Activated naive CD8-positive, alpha-beta T cell treated with anti-CD3 and anti-CD28 coated beads, Interleukin-2, amount 50 U/mL, for 24 hours (primary cell): ENCODE measurements at regions not wholly inside any gene's neighbourhood (a gene's known extent, or its start where the extent isn't known, plus 50 kb on each side); places are given as distances from the start of the nearest gene placed in this dataset.

Experiments
- ATAC-seq: fragments of 150-1000 bp; cut with Tn5 transposase; one replicate; pipeline ENCODE4 v1.10.0; 2021
- DNase-seq: peaks from one replicate; pipeline ENCODE4 v3.0.0; 2021
- H3K27ac Mint-ChIP-seq: one replicate; pipeline ENCODE4 v1.8.0; 2021; ENCODE audit warnings: mild to moderate bottlenecking, mixed read lengths
- H3K27me3 Mint-ChIP-seq: one replicate; pipeline ENCODE4 v1.8.0; 2021; ENCODE audit warnings: mixed read lengths
- H3K36me3 Mint-ChIP-seq: one replicate; pipeline ENCODE4 v1.8.0; 2021; ENCODE audit warnings: low read depth, mixed read lengths
- H3K4me1 Mint-ChIP-seq: one replicate; pipeline ENCODE4 v1.8.0; 2021; ENCODE audit warnings: mixed read lengths
- H3K4me3 Mint-ChIP-seq: one replicate; pipeline ENCODE4 v1.8.0; 2021; ENCODE audit warnings: mild to moderate bottlenecking, moderate library complexity, mixed read lengths
- H3K9me3 Mint-ChIP-seq: one replicate; pipeline ENCODE4 v1.8.0; 2021; ENCODE audit warnings: mixed read lengths

DNA sequence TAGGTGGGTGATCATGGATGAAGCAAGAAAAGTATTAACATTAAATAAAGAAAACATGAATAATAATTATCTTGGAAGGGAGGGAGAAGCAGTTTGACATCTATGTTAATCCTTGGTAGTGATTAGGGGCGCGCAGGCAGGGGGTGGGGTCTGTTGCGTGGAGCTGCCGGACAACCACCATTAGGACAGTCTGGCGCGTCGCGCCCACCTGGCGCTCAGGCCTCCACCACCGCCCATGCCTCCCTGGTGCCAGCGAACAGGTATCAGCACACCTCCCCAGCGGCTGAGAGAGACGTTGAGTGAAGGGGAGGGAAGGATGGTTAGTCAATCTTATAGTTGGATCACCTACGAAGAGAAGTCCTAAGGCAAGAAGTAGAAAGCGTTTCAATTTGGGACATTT, 94.2 kb upstream of the CDK1 start:
- Mint-ChIP-seq H3K27ac (no peak overlapping the region), H3K27me3 (peaks cover 1% of the 10 kb centered on the region), H3K4me3 (no peak overlapping the region), H3K9me3 (peaks cover 5% of the 10 kb centered on the region), H3K36me3 (no peaks in the 10 kb centered on the region), H3K4me1 (no peaks in the 10 kb centered on the region)
- DNase-seq, result no peak
- no peak for ATAC-seq

DNA sequence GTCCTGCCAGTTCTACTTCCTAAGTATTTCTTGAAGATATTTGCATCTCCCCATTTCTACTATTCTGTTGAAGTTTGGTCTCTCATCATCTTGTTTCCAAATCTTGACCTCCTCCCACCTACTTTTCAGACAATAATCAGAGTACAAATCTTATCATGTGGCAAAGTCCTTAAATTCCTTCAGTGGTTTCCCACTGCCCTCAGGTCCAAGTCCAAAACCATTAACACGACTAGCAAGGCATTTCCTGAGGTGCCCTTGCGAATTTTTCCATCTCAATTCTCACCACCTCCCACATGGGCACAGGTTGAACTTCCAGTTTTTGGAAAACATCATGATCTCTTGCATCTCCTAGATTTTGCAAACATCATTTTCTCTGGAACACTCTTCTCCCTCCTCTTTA, 97.2 kb upstream of the CDK1 start:
- ATAC-seq (no peak), DNase-seq (no peak)
- Mint-ChIP-seq H3K9me3 (no peaks in the 10 kb centered on the region), H3K4me1 (no peaks in the 10 kb centered on the region), H3K4me3 (no peak overlapping the region), H3K36me3 (no peaks in the 10 kb centered on the region), H3K27ac (no peak overlapping the region), H3K27me3 (peaks cover 1% of the 10 kb centered on the region)

DNA sequence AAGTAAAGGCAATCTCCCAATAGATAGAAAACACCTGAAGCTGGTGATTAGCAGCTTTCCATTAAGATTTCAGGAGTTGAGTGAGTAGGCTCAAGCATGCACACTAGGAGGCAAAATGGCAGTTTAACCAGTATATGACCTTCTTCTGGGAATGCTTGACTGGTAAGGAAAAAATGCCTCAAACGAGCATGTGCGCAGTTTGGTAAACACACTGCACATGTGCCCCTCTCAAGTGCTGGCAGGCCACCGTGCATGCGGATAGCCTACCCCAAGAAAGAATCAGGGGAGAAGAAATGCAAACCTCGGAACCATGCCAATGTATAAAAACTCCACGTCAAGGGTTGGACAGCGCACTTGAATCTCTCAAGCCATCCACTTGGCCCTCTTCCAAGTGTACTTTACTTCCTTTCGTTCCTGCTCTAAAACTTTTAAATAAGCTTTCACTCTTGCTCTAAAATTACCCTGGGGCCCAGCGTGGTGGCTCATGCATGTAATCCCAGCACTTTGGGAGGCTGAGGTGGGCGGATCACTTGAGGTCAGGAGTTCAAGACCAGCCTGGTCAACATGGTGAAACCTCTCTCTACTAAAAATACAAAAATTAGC, 98.8 kb upstream of the CDK1 start:
- H3K27ac Mint-ChIP-seq, result no peak overlapping the region
- H3K4me3 Mint-ChIP-seq, result no peak overlapping the region
- H3K9me3 Mint-ChIP-seq, result no peaks in the 10 kb centered on the region
- peaks cover 4% of the 10 kb centered on the region for H3K27me3 Mint-ChIP-seq
- DNase-seq (no peak), ATAC-seq (no peak)
- no peaks in the 10 kb centered on the region for H3K4me1 Mint-ChIP-seq
- no peaks in the 10 kb centered on the region for H3K36me3 Mint-ChIP-seq

DNA sequence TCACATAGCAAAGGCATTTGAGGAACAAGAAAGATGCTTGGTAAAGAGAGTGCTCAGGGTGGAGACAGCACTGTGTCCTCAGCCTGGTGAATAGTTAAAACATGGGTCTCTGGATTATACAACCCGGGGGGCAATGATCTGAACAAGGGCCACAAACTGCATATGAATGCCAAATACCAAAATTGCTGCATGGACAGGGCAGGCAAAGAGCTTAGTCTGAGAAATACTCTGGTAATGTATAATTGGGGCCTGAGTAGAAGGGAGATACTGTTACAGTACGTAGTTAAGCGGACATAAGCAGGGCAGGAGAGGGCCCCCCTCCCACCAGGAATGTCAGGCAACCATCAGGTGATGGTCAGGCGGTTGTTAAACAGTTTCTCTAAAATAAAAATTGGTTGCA, 99.3 kb upstream of the CDK1 start:
- no peak overlapping the region for H3K27ac Mint-ChIP-seq
- DNase-seq (no peak), ATAC-seq (no peak)
- no peaks in the 10 kb centered on the region for H3K36me3 Mint-ChIP-seq
- H3K4me1 Mint-ChIP-seq, result no peaks in the 10 kb centered on the region
- H3K4me3 Mint-ChIP-seq, result no peak overlapping the region
- peaks cover 5% of the 10 kb centered on the region for H3K27me3 Mint-ChIP-seq
- H3K9me3 Mint-ChIP-seq, result no peaks in the 10 kb centered on the region

DNA sequence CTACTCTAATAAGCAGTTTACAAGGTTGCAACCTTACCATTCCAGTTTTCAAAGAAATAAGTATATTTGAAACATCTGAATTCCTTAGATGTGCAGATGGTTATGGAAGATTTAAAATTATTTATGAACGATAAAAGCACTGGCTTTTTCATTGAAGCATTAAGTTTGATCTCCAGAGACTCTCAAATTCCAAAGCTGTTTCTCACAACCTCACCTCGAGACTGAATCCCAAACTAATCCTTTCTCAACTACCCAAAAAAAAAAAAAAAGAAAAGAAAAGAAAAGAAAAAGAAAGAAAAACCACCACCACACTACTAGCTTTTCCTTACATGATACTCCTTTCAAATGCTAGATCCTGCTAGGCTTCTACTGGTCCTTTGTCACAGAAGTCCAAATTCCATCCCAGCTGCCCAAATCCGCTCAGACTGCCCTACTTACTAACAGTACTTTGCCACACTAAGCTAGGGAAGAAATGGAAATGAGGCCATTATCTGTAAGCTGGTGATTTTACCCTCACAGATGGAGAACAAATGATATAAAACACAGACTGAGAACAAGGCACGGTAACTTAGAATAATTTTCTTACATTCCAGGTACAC, 100.6 kb upstream of the CDK1 start:
- Mint-ChIP-seq H3K36me3 (no peaks in the 10 kb centered on the region), H3K27me3 (peaks cover 5% of the 10 kb centered on the region), H3K9me3 (no peaks in the 10 kb centered on the region), H3K4me3 (no peak overlapping the region), H3K27ac (no peak overlapping the region), H3K4me1 (no peaks in the 10 kb centered on the region)
- no peak for ATAC-seq
- DNase-seq, result no peak

DNA sequence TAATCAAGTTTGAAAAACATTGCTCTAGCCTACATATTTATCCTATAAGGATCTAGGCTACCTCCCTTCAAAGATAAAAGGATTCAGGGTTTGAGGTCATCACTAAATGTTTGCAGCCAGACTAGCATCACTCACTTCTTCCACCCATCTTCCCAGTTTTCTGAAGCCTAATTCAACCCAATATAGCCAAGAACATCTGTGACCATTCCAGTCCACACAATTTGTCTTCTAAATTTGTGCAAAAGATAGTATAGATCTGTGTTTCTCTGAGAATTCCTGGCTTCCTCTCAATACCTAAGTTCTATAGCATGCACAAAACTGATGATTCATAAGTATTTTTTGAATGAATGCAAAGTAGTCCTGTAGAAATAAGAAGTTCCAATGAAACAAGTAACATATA, 103.0 kb upstream of the CDK1 start:
- DNase-seq, result no peak
- Mint-ChIP-seq H3K9me3 (no peaks in the 10 kb centered on the region), H3K27me3 (peaks cover 3% of the 10 kb centered on the region), H3K36me3 (no peaks in the 10 kb centered on the region), H3K27ac (no peak overlapping the region), H3K4me1 (no peaks in the 10 kb centered on the region), H3K4me3 (no peak overlapping the region)
- ATAC-seq, result no peak

DNA sequence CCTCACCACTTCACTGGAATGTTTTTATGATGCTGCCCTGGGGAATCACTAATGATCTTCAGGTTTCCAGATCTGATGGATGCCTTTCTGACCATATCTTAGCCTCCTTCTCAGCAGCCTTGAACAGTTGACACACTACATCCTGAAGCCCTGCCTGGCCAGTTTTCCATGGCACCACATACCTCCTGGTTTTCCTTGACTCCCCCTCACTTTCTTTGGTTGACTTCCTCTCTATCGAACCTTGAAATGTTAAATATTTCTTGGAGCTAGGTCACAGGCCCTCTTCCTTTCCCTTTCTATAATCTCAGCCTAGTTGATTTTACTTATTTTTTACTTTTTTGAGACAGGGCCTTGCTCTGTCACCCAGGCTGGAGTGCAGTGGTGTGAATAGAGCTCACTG, 108.8 kb upstream of the CDK1 start:
- no peak overlapping the region for H3K4me3 Mint-ChIP-seq
- no peaks in the 10 kb centered on the region for H3K9me3 Mint-ChIP-seq
- peaks cover 1% of the 10 kb centered on the region for H3K27me3 Mint-ChIP-seq
- H3K4me1 Mint-ChIP-seq, result no peaks in the 10 kb centered on the region
- no peaks in the 10 kb centered on the region for H3K36me3 Mint-ChIP-seq
- no peak overlapping the region for H3K27ac Mint-ChIP-seq
- no peak for DNase-seq
- ATAC-seq, result no peak

DNA sequence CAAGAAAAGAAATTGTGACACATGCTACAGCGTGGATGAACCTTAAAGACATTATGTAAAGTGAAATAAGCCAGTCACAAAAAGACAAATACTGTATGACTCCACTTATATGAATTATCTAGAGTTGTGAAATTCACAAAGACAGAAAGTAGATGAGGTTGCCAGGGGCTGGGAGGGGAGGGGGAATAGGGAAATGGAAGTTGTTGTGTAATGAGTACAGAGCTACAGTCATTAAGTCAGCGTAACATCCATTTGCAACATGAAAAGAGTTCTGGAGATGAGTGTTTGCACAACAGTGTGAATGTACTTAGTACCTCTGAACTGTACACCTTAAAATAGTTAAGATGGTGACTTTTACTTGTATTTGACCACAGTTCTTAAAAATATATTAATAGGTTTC, 112.1 kb upstream of the CDK1 start:
- H3K9me3 Mint-ChIP-seq, result no peaks in the 10 kb centered on the region
- H3K4me1 Mint-ChIP-seq, result no peaks in the 10 kb centered on the region
- no peak for ATAC-seq
- no peak overlapping the region for H3K4me3 Mint-ChIP-seq
- H3K27me3 Mint-ChIP-seq, result no peaks in the 10 kb centered on the region
- H3K36me3 Mint-ChIP-seq, result no peaks in the 10 kb centered on the region
- H3K27ac Mint-ChIP-seq, result no peak overlapping the region
- no peak for DNase-seq

DNA sequence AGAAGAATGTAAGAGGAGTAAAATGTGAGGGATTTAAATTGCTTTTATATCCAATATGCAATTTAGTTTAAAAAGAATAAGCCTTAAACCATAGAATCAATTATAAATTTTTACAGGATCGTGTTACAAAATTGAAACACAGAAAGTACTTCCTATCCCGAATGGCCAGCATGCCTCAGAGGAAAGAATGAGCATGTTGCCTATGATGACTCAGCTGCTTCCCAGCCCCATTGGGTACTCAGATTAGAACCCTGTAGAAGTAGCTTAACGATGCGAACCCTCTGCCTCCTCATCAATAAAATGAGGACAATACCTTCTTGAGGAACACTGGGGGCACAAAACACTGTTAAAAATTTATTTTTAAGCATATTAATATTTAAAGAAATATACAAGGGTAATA, 113.4 kb upstream of the CDK1 start:
- ATAC-seq (no peak), DNase-seq (no peak)
- H3K4me3 Mint-ChIP-seq, result no peak overlapping the region
- no peak overlapping the region for H3K27ac Mint-ChIP-seq
- H3K36me3 Mint-ChIP-seq, result no peaks in the 10 kb centered on the region
- H3K9me3 Mint-ChIP-seq, result no peaks in the 10 kb centered on the region
- no peaks in the 10 kb centered on the region for H3K27me3 Mint-ChIP-seq
- H3K4me1 Mint-ChIP-seq, result no peaks in the 10 kb centered on the region

DNA sequence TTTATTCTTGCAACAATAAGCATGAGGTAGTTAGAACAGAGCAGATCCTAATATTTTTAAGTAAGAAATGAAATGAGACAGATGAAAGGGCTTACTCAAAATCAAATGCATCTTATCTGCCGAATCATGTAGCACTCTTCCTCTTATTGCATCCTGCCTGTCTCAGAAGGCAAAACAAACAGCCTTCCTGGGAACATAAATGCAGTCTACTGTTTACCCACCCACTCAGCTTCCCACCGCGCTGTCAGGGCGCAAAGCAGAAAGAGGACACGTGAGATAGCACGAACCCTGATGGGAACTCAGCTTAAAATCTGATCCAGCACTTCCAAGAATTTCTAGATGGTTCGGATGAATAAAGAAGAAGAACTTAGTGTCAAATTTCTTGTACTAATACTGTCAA, 114.4 kb upstream of the CDK1 start:
- no peak overlapping the region for H3K4me3 Mint-ChIP-seq
- no peaks in the 10 kb centered on the region for H3K4me1 Mint-ChIP-seq
- H3K27me3 Mint-ChIP-seq, result no peaks in the 10 kb centered on the region
- DNase-seq (no peak), ATAC-seq (no peak)
- no peak overlapping the region for H3K27ac Mint-ChIP-seq
- no peaks in the 10 kb centered on the region for H3K36me3 Mint-ChIP-seq
- no peaks in the 10 kb centered on the region for H3K9me3 Mint-ChIP-seq

DNA sequence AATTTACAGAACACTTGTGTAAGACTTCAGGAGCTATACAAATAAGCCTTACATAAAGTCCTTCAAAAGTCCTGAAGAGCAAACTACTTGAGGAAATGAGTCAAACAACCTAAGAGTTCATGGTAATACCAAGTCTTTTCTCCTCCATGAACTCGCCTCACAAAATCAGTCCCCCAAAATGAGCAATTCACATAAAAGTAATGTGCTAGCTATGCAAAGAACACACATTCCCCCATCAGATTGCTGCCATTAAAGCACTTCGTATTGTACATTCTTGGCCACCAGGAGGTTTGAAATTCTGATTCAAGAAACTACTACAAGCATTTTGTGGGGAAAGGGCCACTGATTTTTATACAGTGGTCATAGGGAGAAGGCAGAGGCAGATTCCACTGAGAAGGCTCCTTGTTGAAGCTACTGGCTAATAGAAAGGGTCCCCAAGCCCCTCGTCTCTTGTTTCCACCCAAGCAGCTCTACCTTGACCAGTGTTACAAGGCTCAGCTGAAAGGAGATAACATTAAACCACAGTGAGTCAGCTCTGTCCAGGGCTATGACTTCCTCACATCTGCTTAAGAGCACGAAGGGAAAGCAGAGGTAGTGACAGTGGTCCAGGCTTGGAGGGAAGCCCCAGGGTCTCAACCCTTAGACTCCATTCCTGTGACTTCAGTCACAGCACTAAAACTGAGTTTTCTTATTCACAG, 115.2 kb upstream of the CDK1 start:
- no peak for ATAC-seq
- no peak for DNase-seq
- H3K27ac Mint-ChIP-seq, result no peak overlapping the region
- H3K4me3 Mint-ChIP-seq, result no peak overlapping the region
- H3K4me1 Mint-ChIP-seq, result no peaks in the 10 kb centered on the region
- no peaks in the 10 kb centered on the region for H3K36me3 Mint-ChIP-seq
- no peaks in the 10 kb centered on the region for H3K9me3 Mint-ChIP-seq
- no peaks in the 10 kb centered on the region for H3K27me3 Mint-ChIP-seq

DNA sequence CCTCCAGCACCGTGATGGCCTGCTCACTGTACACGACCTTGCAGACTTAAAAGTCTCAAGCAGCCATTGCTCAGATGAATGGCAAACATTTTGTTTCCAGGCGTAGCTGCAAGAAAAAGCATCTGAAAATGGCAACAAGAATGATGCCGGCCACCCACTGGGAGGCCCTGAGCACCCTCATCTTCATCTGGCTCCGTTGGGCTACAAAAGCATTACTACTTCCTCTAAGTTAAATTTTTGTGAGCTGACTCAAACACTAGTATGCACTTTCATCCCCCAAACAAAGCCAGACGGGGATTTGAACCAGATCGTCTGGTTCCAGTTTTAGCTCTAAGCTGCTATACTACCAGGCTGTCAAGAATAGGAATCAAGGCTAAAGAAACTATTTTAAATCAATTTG, 116.6 kb upstream of the CDK1 start:
- Mint-ChIP-seq H3K36me3 (no peaks in the 10 kb centered on the region), H3K27me3 (no peaks in the 10 kb centered on the region), H3K27ac (no peak overlapping the region), H3K4me1 (no peaks in the 10 kb centered on the region), H3K4me3 (no peak overlapping the region), H3K9me3 (no peaks in the 10 kb centered on the region)
- ATAC-seq (no peak), DNase-seq (no peak)

DNA sequence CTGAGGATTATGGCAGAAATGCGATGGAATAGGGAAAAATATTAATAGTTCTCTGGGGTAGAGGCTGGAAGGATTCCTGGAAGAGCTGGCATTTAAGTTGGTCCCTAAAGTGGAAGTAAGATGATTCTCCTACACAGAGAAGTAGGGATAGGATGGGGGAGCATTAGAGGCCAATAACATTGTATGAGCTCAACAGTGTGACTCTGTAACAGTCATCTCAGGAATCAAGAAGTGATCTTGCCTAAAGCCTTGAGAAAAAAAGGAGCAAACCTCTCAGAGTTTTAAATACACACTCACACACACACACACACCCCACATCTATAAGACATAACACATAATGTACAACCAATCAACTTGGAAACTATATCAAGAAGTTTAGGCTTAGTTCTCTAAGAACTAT, 117.7 kb upstream of the CDK1 start:
- ATAC-seq, result no peak
- Mint-ChIP-seq H3K27ac (no peak overlapping the region), H3K4me3 (no peak overlapping the region), H3K9me3 (no peaks in the 10 kb centered on the region), H3K4me1 (no peaks in the 10 kb centered on the region), H3K36me3 (no peaks in the 10 kb centered on the region), H3K27me3 (no peaks in the 10 kb centered on the region)
- DNase-seq, result no peak

DNA sequence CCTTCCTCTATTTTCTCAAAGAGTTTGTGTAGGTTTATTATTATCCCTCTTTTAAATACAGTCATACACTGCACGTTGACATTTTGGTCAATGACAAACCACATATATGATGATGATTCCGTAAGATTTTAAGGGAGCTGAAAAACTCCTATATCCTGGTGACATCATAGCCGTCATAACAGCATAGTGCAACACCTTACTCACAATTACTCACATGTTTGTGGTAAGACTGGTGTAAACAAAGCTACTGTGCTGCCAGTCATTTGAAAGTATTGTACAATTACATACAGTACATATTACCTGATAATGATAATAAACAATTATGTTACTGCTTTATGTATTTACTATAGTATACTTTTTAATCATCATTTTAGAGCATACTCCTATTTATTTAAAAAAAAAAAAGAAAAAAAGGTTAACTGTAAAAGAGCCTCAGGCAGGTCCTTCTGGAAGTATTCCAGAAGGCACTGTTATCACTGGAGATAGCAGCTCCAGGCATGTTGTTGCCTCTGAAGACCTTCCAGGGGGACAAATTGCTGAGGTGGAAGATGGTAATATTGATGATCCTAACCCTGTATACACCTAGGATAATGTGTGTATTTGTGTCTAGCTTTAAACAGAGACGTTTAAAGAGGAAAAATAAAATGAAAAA, 123.3 kb upstream of the CDK1 start:
- ATAC-seq, result no peak
- Mint-ChIP-seq H3K9me3 (no peaks in the 10 kb centered on the region), H3K36me3 (no peaks in the 10 kb centered on the region), H3K4me1 (no peaks in the 10 kb centered on the region), H3K27me3 (no peaks in the 10 kb centered on the region), H3K4me3 (no peak overlapping the region), H3K27ac (no peak overlapping the region)
- no peak for DNase-seq

DNA sequence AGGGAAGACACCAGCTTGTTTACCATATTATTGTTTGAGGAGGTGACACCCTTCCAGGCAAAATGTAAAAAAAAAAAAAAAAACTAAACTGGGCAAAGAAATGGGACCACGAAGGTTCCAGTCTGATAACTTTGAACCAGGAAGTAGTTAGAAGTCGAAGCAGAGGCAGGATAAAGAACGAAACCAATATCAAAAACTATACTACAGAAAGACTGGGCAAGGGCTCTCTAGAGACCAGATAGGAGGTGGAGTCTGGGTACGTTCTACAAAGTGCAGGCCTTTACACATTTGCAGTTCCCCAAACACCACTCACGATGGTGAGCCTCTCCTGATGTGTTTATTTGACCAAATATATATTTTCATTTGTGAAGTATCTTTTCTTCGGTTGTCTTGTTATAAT, 125.7 kb upstream of the CDK1 start:
- no peak for DNase-seq
- no peak overlapping the region for H3K4me3 Mint-ChIP-seq
- no peak overlapping the region for H3K27ac Mint-ChIP-seq

More for the DNA sequence above, 125.7 kb upstream of the CDK1 start:
- Mint-ChIP-seq H3K9me3 (no peaks in the 10 kb centered on the region), H3K4me1 (no peaks in the 10 kb centered on the region), H3K36me3 (no peaks in the 10 kb centered on the region), H3K27me3 (no peaks in the 10 kb centered on the region)
- ATAC-seq, result no peak
